ENCODE measurements at regions not wholly inside any gene's neighbourhood (a gene's known extent, or its start where the extent isn't known, plus 50 kb on each side); places are given as distances from the start of the nearest gene placed in this dataset.

DNA sequence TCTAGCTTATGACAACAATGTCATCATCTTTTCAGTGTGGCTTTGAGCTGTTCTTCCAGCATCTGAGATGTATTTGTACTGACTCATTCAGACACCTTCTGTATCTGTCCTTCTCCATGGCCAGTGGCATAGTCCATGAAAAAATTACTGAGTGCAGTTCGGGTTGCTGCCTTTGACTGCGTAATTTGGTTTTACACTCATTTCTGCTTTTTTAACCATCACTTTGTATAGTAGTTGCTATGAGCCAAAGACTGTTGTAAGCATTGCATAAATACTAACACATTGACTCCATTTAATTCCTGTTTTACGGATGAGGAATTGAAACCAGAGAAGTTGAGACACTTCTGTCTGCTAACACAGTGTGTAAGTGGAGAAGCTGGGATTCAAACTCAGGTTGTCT lies 190.7 kb upstream of the MID1 start:
- Histone ChIP-seq H3K4me3 (ENCODE audit: low read depth in 1 of 3, low read length in 3 of 3) (no peak overlapping the region), H3K36me3 (ENCODE audit: control insufficient read depth in 3 of 3, insufficient read depth in 2 of 3, low read depth in 1 of 3, low read length in 3 of 3) (no peaks in the 10 kb centered on the region), H3K9me3 (ENCODE audit: control insufficient read depth in 2 of 2, insufficient read depth in 1 of 2, low read depth in 1 of 2, low read length in 1 of 2) (no peaks in the 10 kb centered on the region), H3K4me1 (ENCODE audit: control insufficient read depth in 3 of 3, insufficient read depth in 2 of 3, low read depth in 1 of 3, low read length in 2 of 3) (no peaks in the 10 kb centered on the region), H3K27ac (ENCODE audit: low read depth in 1 of 3, low read length in 2 of 3) (no peak overlapping the region), H3K27me3 (ENCODE audit: control insufficient read depth in 3 of 3, insufficient read depth in 3 of 3, low read length in 3 of 3) (no peaks in the 10 kb centered on the region)
- WGBS, 3 donors = 85 to 92% (median 90%) methylated on average over 3 of the region's 3 CpGs
- FAIRE-seq (no peak), DNase-seq (no peak)

DNA sequence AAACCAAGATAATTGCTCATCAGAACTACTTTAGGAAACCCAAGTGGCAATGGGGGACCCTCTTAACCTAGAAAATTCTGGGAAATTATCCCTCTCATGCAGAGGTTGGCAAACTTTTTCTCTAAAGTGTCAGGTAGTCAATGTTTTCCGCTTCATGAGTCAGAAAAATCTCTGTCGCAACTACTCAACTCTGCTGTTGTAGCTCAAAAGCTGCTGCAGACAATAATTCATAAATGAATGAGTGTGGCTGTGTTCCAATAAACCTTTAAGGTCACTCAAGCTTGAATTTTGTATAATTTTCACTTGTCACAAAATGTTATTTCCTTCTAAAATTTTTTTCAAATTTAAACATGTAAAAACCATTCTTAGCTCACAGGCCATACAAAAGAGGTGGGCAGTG lies 193.4 kb upstream of the MID1 start:
- Histone ChIP-seq H3K4me3 (ENCODE audit: low read depth in 1 of 3, low read length in 3 of 3) (no peak overlapping the region), H3K27ac (ENCODE audit: low read depth in 1 of 3, low read length in 2 of 3) (no peak overlapping the region), H3K4me1 (ENCODE audit: control insufficient read depth in 3 of 3, insufficient read depth in 2 of 3, low read depth in 1 of 3, low read length in 2 of 3) (no peaks in the 10 kb centered on the region), H3K36me3 (ENCODE audit: control insufficient read depth in 3 of 3, insufficient read depth in 2 of 3, low read depth in 1 of 3, low read length in 3 of 3) (no peaks in the 10 kb centered on the region), H3K27me3 (ENCODE audit: control insufficient read depth in 3 of 3, insufficient read depth in 3 of 3, low read length in 3 of 3) (no peaks in the 10 kb centered on the region), H3K9me3 (ENCODE audit: control insufficient read depth in 2 of 2, insufficient read depth in 1 of 2, low read depth in 1 of 2, low read length in 1 of 2) (no peaks in the 10 kb centered on the region)
- FAIRE-seq (no peak), DNase-seq (no peak)
- WGBS, 3 donors = 85 to 88% (median 87%) methylated on average over 2 of the region's 2 CpGs

DNA sequence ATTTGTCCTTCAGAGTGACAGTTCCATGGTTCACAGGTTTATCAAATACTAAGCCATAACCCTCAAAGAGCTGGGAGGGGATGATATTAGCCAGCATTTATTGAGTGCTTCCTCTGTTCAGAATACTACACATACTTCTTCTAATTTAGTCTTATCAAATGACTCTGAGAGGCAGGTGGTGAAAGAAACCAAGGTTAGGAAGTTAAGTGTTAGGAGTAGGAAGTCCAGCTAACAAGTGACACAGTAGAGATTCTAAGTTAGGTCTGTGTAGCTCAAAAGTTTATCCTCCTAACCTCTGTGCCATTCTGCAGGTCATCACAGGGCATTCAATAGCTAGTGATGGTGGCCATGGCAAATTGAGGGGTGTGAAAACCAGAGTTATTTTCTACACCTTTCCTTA lies 198.3 kb upstream of the MID1 start:
- H3K36me3 ChIP-seq (ENCODE audit: control insufficient read depth in 3 of 3, insufficient read depth in 2 of 3, low read depth in 1 of 3, low read length in 3 of 3) = no peaks in the 10 kb centered on the region
- H3K4me3 ChIP-seq (ENCODE audit: low read depth in 1 of 3, low read length in 3 of 3) = no peak overlapping the region
- no peaks in the 10 kb centered on the region for H3K4me1 ChIP-seq (ENCODE audit: control insufficient read depth in 3 of 3, insufficient read depth in 2 of 3, low read depth in 1 of 3, low read length in 2 of 3)
- FAIRE-seq (no peak), DNase-seq (no peak)
- H3K27ac ChIP-seq (ENCODE audit: low read depth in 1 of 3, low read length in 2 of 3) = no peak overlapping the region
- H3K9me3 ChIP-seq (ENCODE audit: control insufficient read depth in 2 of 2, insufficient read depth in 1 of 2, low read depth in 1 of 2, low read length in 1 of 2) = no peaks in the 10 kb centered on the region
- H3K27me3 ChIP-seq (ENCODE audit: control insufficient read depth in 3 of 3, insufficient read depth in 3 of 3, low read length in 3 of 3) = no peaks in the 10 kb centered on the region

DNA sequence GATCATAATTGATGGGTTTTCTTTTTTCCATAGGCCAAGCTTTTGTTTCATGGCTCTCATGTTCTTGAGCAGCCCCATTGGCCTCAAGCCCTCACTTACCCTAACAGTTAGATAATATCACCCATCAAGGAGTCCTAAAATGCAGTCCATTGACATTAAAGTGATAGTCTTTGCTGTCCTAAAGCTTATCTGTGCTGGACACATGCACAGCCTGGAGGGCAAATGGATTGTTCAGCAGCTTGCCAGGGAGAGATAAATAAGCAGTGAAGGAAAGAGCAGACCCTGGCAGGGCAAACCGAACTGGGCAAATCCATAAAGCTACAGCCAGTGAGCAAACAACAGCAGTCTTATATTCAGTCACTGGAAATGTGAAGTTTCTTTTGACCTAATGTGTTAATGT lies 199.6 kb upstream of the MID1 start:
- Histone ChIP-seq H3K4me1 (ENCODE audit: control insufficient read depth in 3 of 3, insufficient read depth in 2 of 3, low read depth in 1 of 3, low read length in 2 of 3) (no peaks in the 10 kb centered on the region), H3K27ac (ENCODE audit: low read depth in 1 of 3, low read length in 2 of 3) (no peak overlapping the region), H3K9me3 (ENCODE audit: control insufficient read depth in 2 of 2, insufficient read depth in 1 of 2, low read depth in 1 of 2, low read length in 1 of 2) (no peaks in the 10 kb centered on the region), H3K36me3 (ENCODE audit: control insufficient read depth in 3 of 3, insufficient read depth in 2 of 3, low read depth in 1 of 3, low read length in 3 of 3) (no peaks in the 10 kb centered on the region), H3K27me3 (ENCODE audit: control insufficient read depth in 3 of 3, insufficient read depth in 3 of 3, low read length in 3 of 3) (no peaks in the 10 kb centered on the region), H3K4me3 (ENCODE audit: low read depth in 1 of 3, low read length in 3 of 3) (no peak overlapping the region)
- WGBS, 3 donors = 66 to 93% (median 79%) methylated on average over 1 of the region's 1 CpG
- FAIRE-seq = no peak
- DNase-seq = no peak

DNA sequence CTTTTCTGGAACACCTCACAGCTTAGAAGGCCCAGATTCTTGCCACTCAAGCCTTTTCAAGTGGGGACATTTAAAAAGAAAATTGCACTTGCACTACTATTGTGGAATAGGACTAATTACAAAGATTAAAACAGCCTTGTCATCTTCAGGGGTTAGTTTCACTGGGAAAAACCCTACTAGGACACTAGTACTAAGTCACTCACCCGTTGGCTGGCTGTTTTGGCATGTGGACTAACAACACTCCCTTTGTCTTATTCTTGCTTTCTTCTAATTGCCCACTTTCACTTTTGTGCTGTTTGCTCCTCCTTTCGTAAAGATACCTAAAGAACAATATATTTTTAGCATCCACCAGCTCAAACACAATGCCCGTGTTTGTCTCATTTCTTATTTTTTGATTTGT lies 200.9 kb upstream of the MID1 start:
- DNase-seq (peak in 1 of 2 donors; percentile 1), FAIRE-seq (no peak)
- Histone ChIP-seq H3K4me1 (ENCODE audit: control insufficient read depth in 3 of 3, insufficient read depth in 2 of 3, low read depth in 1 of 3, low read length in 2 of 3) (no peaks in the 10 kb centered on the region), H3K4me3 (ENCODE audit: low read depth in 1 of 3, low read length in 3 of 3) (no peak overlapping the region), H3K9me3 (ENCODE audit: control insufficient read depth in 2 of 2, insufficient read depth in 1 of 2, low read depth in 1 of 2, low read length in 1 of 2) (no peaks in the 10 kb centered on the region), H3K27ac (ENCODE audit: low read depth in 1 of 3, low read length in 2 of 3) (no peak overlapping the region), H3K27me3 (ENCODE audit: control insufficient read depth in 3 of 3, insufficient read depth in 3 of 3, low read length in 3 of 3) (no peaks in the 10 kb centered on the region), H3K36me3 (ENCODE audit: control insufficient read depth in 3 of 3, insufficient read depth in 2 of 3, low read depth in 1 of 3, low read length in 3 of 3) (no peaks in the 10 kb centered on the region)
- 25 to 51% (median 33%) methylated on average over 3 of the region's 3 CpGs for WGBS, 3 donors

DNA sequence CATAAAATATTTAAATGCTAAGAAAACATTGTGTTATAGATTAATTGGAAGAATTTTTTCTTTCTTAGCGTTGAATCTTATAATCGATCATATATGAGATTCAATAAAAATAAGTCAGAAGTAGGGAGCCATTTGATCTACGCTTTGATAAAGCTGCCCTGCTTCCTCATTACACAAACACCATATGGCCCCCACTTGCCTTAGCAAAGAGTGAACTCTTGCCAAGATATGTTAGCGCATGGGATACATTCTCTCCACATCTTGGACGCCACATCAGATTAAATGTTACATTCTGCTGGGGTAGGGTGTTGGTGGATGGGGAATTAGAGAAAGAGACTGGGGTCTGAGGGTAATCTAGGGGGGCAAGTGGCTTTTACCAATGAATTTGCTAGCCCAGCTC lies 207.7 kb upstream of the MID1 start:
- DNase-seq (no peak), FAIRE-seq (no peak)
- no peaks in the 10 kb centered on the region for H3K27me3 ChIP-seq (ENCODE audit: control insufficient read depth in 3 of 3, insufficient read depth in 3 of 3, low read length in 3 of 3)
- H3K9me3 ChIP-seq (ENCODE audit: control insufficient read depth in 2 of 2, insufficient read depth in 1 of 2, low read depth in 1 of 2, low read length in 1 of 2) = no peaks in the 10 kb centered on the region
- no peak overlapping the region for H3K27ac ChIP-seq (ENCODE audit: low read depth in 1 of 3, low read length in 2 of 3)
- WGBS, 3 donors = 87 to 94% (median 91%) methylated on average over 5 of the region's 5 CpGs
- H3K4me3 ChIP-seq (ENCODE audit: low read depth in 1 of 3, low read length in 3 of 3) = no peak overlapping the region
- no peaks in the 10 kb centered on the region for H3K36me3 ChIP-seq (ENCODE audit: control insufficient read depth in 3 of 3, insufficient read depth in 2 of 3, low read depth in 1 of 3, low read length in 3 of 3)
- no peaks in the 10 kb centered on the region for H3K4me1 ChIP-seq (ENCODE audit: control insufficient read depth in 3 of 3, insufficient read depth in 2 of 3, low read depth in 1 of 3, low read length in 2 of 3)

DNA sequence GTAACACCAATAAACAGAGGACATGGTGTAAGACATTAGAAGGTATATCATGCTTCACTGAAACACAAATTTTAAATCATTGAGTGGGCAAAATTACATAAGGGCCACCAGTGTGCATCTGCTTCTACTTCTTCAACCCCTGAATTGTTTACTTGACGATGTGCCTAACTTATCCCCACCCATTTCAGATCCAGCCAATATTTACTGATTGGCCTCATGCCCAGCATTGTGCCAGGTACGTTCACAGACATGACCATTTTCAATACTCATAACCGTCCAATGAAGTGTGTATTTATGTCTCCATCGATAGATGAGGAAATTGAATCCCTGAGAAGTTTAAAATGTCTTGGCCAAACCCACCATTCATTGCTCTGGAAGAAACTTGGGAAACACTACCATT lies 208.3 kb upstream of the MID1 start:
- Histone ChIP-seq H3K27ac (ENCODE audit: low read depth in 1 of 3, low read length in 2 of 3) (no peak overlapping the region), H3K36me3 (ENCODE audit: control insufficient read depth in 3 of 3, insufficient read depth in 2 of 3, low read depth in 1 of 3, low read length in 3 of 3) (no peaks in the 10 kb centered on the region), H3K4me3 (ENCODE audit: low read depth in 1 of 3, low read length in 3 of 3) (no peak overlapping the region), H3K27me3 (ENCODE audit: control insufficient read depth in 3 of 3, insufficient read depth in 3 of 3, low read length in 3 of 3) (no peaks in the 10 kb centered on the region), H3K4me1 (ENCODE audit: control insufficient read depth in 3 of 3, insufficient read depth in 2 of 3, low read depth in 1 of 3, low read length in 2 of 3) (no peaks in the 10 kb centered on the region), H3K9me3 (ENCODE audit: control insufficient read depth in 2 of 2, insufficient read depth in 1 of 2, low read depth in 1 of 2, low read length in 1 of 2) (no peaks in the 10 kb centered on the region)
- FAIRE-seq = no peak
- DNase-seq = peak in 1 of 2 donors; percentile 16
- 15 to 45% (median 30%) methylated on average over 4 of the region's 4 CpGs for WGBS, 3 donors

DNA sequence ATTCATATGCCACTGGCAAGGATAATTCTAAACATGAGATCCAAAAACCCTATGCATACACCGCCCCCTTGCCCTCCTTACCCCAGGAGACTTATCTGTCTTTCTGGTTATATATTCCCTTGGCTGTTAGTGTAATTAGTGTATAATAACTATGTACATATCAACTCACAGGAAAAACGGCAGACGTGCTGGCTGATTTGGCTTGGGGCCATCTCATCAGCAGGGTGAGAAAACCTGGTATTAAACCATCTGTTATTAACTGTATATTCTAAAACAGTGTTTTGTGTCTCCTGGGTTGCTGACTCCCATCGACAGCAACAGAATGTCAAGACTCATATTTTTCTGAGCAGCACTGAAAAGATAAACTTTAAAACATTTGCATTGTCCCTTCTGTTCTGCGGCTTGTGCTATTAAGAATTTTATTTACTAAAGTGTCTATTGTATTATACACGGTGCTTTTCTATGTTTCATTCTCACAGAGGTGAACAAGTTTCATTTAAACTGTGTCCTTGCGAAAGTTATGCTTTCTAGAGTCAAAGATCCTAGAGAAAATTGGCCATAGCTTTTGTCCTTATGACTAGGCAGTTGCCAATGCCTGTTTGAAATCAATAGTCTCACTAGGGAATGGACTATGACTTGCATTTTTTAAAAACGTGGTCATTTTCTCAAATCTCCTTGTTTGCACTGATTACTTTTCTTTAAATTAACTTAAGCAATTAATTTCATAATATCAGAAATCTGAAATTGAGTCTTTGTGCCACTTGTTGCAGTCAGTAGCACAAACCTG lies 211.5 kb upstream of the MID1 start:
- no peaks in the 10 kb centered on the region for H3K36me3 ChIP-seq (ENCODE audit: control insufficient read depth in 3 of 3, insufficient read depth in 2 of 3, low read depth in 1 of 3, low read length in 3 of 3)
- no peaks in the 10 kb centered on the region for H3K9me3 ChIP-seq (ENCODE audit: control insufficient read depth in 2 of 2, insufficient read depth in 1 of 2, low read depth in 1 of 2, low read length in 1 of 2)
- H3K4me1 ChIP-seq (ENCODE audit: control insufficient read depth in 3 of 3, insufficient read depth in 2 of 3, low read depth in 1 of 3, low read length in 2 of 3) = no peaks in the 10 kb centered on the region
- H3K27ac ChIP-seq (ENCODE audit: low read depth in 1 of 3, low read length in 2 of 3) = peak overlapping the region in 1 of 3 donors; percentile 21
- H3K4me3 ChIP-seq (ENCODE audit: low read depth in 1 of 3, low read length in 3 of 3) = peak overlapping the region in 1 of 3 donors; percentile 23
- whole genome bisulfite sequencing, 3 donors = 17 to 46% (median 37%) methylated on average over 8 of the region's 8 CpGs
- no peak for FAIRE-seq
- DNase-seq = peak; percentile 13 to 33
- H3K27me3 ChIP-seq (ENCODE audit: control insufficient read depth in 3 of 3, insufficient read depth in 3 of 3, low read length in 3 of 3) = no peaks in the 10 kb centered on the region

All from small intestine (tissue), 7 donors.